ENCODE measurements at regions not wholly inside any gene's neighbourhood (a gene's known extent, or its start where the extent isn't known, plus 50 kb on each side); places are given as distances from the start of the nearest gene placed in this dataset.

DNA sequence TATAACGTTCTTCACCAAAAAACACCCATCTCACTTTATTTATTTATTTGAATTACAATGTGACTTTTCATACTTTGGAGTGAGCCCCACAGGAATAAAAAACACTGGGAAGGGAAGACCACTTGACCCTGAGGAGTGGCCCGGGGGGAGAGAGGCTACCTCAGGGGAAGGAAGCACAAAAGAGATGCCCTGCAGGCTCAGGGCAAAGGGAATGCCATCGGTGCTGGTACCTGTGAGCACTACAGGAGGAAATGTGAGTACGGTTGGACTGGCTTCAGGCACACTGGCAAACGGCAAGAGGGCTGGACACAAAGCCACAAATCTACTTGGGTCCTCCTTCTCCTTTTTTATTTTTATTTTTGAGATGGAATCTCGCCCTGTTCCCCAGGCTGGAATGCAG, 363.9 kb upstream of the KLF4 start:
- Histone ChIP-seq H3K9ac (ENCODE audit: low read length) (no peak overlapping the region), H3K36me3 (ENCODE audit: control insufficient read depth, insufficient read depth, low read length, severe bottlenecking) (no peaks in the 10 kb centered on the region), H3K27me3 (replicated peaks; ENCODE audit: control insufficient read depth, insufficient read depth, low read length) (no peaks in the 10 kb centered on the region), H3K4me1 (ENCODE audit: control insufficient read depth, insufficient read depth, low read length) (peaks cover 8% of the 10 kb centered on the region), H3K9me3 (ENCODE audit: control insufficient read depth, low read length) (peaks cover 8% of the 10 kb centered on the region), H3K4me3 (ENCODE audit: low read length) (no peak overlapping the region)
- no peak for DNase-seq (ENCODE audit: low read depth)

DNA sequence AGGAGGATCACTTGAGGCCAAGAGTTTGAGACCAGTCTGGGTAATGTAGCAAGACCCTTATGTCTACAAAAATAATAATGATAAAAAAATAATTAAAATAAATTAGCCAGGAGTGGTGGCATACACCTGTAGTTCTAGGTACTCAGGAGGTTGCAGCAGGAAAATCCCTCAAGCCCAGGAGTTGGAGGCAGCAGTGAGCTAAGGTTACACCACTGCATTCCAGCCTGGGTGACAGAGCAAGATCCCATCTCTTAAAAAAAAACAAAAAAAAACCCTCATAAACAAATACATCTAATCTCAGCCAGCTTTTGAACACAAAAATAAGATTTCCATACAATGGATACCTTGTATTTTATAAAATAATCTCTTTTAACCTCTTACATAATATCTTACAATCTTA, 363.3 kb upstream of the KLF4 start:
- no peak for DNase-seq (ENCODE audit: low read depth)
- peaks cover 8% of the 10 kb centered on the region for H3K9me3 ChIP-seq (ENCODE audit: control insufficient read depth, low read length)
- H3K36me3 ChIP-seq (ENCODE audit: control insufficient read depth, insufficient read depth, low read length, severe bottlenecking): no peaks in the 10 kb centered on the region
- peaks cover 13% of the 10 kb centered on the region for H3K4me1 ChIP-seq (ENCODE audit: control insufficient read depth, insufficient read depth, low read length)
- H3K9ac ChIP-seq (ENCODE audit: low read length): no peak overlapping the region
- H3K27me3 ChIP-seq (replicated peaks; ENCODE audit: control insufficient read depth, insufficient read depth, low read length): no peaks in the 10 kb centered on the region
- no peak overlapping the region for H3K4me3 ChIP-seq (ENCODE audit: low read length)

DNA sequence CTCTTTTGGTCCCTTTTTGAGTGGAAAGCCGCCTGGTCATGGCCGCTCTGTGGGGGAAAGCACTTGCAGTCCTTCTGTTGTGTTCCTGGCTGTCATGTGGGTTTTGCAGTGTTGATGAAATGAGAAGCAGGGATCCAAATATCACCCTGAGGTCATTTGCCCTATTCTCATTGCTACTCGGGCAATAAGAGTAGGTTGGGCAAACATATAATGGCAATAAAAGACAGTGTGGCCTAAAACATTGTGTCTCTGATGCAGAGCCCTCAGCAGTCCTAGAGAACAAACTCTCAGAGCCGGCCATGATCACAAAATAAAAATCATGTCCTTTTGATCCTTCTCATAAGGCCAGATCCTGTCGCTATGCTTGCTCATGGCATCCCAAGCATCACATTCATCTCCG, 361.1 kb upstream of the KLF4 start:
- H3K9ac ChIP-seq (ENCODE audit: low read length): no peak overlapping the region
- H3K9me3 ChIP-seq (ENCODE audit: control insufficient read depth, low read length): peaks cover 7% of the 10 kb centered on the region
- peaks cover 20% of the 10 kb centered on the region for H3K4me1 ChIP-seq (ENCODE audit: control insufficient read depth, insufficient read depth, low read length)
- no peak for DNase-seq (ENCODE audit: low read depth)
- no peaks in the 10 kb centered on the region for H3K36me3 ChIP-seq (ENCODE audit: control insufficient read depth, insufficient read depth, low read length, severe bottlenecking)
- no peak overlapping the region for H3K4me3 ChIP-seq (ENCODE audit: low read length)
- no peaks in the 10 kb centered on the region for H3K27me3 ChIP-seq (replicated peaks; ENCODE audit: control insufficient read depth, insufficient read depth, low read length)

DNA sequence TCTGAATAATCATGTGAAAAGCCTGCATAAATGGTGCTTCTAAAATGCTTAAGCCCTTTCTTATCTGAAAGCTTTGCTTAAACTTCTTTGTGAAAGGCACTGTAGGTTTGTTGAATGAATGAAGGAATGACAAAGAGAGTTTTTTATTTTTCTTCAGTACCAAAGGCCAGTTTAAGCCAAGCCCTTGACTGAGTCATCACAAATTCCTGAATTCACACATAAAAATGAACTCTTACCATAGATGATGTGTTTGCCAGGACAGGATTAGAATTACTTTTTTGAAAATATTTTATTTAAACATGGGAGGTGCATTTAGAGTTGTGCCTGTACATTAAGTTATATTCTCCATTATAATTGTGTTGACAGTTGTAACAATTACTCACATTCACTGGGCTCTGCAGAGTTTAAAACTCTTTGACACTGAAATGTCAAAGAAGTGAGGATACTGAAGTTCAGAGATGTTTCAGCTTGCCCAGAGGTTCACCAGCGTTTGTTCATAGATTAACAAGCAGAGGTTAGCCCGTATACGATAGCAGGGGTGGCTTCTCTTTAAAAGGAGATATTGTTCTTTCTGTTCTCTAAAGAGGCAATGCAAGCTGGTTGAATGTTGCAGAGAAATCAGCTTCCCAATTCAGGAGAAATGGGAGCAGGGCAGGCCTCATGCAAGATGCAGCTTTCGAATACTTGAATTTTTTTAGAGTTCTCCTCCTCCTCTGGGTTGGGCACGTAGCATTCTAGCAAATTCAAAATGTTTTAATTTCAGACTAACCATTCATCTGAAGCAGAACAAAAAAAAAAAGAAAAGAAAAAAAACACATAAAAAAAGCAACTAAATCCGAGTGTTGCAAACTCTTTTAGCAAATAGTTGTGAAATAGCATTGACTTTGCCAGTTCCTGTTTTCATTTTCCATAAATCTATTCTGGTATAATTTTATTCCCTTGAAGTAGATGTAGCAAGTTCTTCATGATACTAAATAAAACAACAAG, 358.7 kb upstream of the KLF4 start:
- peak overlapping the region; percentile 72 for H3K4me3 ChIP-seq (ENCODE audit: low read length)
- H3K4me1 ChIP-seq (ENCODE audit: control insufficient read depth, insufficient read depth, low read length): peaks cover 20% of the 10 kb centered on the region
- no peaks in the 10 kb centered on the region for H3K9me3 ChIP-seq (ENCODE audit: control insufficient read depth, low read length)
- DNase-seq (ENCODE audit: low read depth): peak; percentile 79
- H3K36me3 ChIP-seq (ENCODE audit: control insufficient read depth, insufficient read depth, low read length, severe bottlenecking): no peaks in the 10 kb centered on the region
- H3K27me3 ChIP-seq (replicated peaks; ENCODE audit: control insufficient read depth, insufficient read depth, low read length): no peaks in the 10 kb centered on the region
- peak overlapping the region; percentile 83 for H3K9ac ChIP-seq (ENCODE audit: low read length)

DNA sequence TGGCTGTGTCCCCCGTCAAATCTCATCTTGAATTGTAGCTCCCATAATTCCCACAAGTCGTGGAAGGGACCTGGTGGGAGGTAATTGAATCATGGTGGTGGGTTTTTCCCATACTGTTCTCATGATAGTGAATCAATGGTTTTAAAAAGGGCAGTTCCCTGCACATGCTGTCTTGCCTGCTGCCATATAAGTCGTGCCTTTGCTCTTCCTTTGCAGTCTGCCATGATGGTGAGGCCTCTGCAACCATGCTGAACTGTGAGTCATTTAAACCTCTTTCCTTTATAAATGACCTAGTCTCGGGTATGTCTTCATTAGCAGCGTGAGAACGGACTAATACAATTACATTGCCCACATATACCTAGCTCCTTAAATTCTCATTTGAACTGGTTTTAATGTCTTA, 353.0 kb upstream of the KLF4 start:
- Histone ChIP-seq H3K4me1 (ENCODE audit: control insufficient read depth, insufficient read depth, low read length) (peaks cover 23% of the 10 kb centered on the region), H3K4me3 (ENCODE audit: low read length) (no peak overlapping the region), H3K9ac (ENCODE audit: low read length) (no peak overlapping the region), H3K9me3 (ENCODE audit: control insufficient read depth, low read length) (no peaks in the 10 kb centered on the region), H3K27me3 (replicated peaks; ENCODE audit: control insufficient read depth, insufficient read depth, low read length) (no peaks in the 10 kb centered on the region), H3K36me3 (ENCODE audit: control insufficient read depth, insufficient read depth, low read length, severe bottlenecking) (no peaks in the 10 kb centered on the region)
- DNase-seq (ENCODE audit: low read depth): no peak

DNA sequence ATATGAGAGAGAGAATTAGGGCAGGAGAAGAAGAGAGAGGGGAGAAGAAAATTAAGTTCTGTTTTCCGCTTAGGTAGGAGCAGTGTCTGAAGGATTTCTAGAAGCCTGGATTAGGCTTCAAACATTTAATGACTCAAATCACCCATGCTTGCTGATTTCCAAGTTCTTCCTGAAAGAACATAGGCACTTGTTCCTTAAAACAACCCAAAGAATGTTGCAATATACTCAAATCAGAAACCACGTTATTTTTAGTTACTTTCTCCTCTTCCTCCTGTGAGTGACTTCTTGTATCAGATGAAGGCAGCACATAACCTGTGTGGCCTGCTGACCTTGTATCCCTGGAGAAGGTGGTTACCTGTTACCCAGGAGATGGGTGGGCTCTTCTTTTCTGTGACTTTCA, 351.5 kb upstream of the KLF4 start:
- Histone ChIP-seq H3K36me3 (ENCODE audit: control insufficient read depth, insufficient read depth, low read length, severe bottlenecking) (no peaks in the 10 kb centered on the region), H3K27me3 (replicated peaks; ENCODE audit: control insufficient read depth, insufficient read depth, low read length) (no peaks in the 10 kb centered on the region)

DNA sequence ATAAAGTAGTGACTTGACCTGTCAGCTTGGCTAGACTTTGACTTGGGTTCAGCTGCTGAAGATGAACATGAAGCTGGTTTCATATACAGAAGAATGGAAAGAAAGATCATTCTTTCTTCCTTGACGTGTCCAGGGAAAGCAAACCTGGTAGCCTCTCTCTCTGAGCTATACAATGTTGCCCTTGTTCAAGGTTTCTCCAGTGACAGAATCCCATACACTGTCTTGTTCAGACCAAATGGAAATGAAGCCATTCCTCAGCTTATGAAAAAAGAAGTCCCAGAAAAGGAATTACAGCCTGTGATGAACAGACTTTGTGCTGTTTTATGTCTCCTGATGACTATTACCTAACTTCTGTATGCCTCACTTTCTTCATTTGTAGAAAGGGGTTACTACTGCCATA, 349.8 kb upstream of the KLF4 start:
- H3K4me1 ChIP-seq (ENCODE audit: control insufficient read depth, insufficient read depth, low read length): peaks cover 20% of the 10 kb centered on the region
- DNase-seq (ENCODE audit: low read depth): no peak
- H3K27me3 ChIP-seq (replicated peaks; ENCODE audit: control insufficient read depth, insufficient read depth, low read length): no peaks in the 10 kb centered on the region
- no peak overlapping the region for H3K9ac ChIP-seq (ENCODE audit: low read length)
- H3K36me3 ChIP-seq (ENCODE audit: control insufficient read depth, insufficient read depth, low read length, severe bottlenecking): no peaks in the 10 kb centered on the region
- no peak overlapping the region for H3K4me3 ChIP-seq (ENCODE audit: low read length)
- no peaks in the 10 kb centered on the region for H3K9me3 ChIP-seq (ENCODE audit: control insufficient read depth, low read length)

More for the DNA sequence above, 351.5 kb upstream of the KLF4 start:
- no peak overlapping the region for H3K9ac ChIP-seq (ENCODE audit: low read length)
- peaks cover 20% of the 10 kb centered on the region for H3K4me1 ChIP-seq (ENCODE audit: control insufficient read depth, insufficient read depth, low read length)
- no peaks in the 10 kb centered on the region for H3K9me3 ChIP-seq (ENCODE audit: control insufficient read depth, low read length)
- DNase-seq (ENCODE audit: low read depth): peak; percentile 34
- H3K4me3 ChIP-seq (ENCODE audit: low read length): no peak overlapping the region

DNA sequence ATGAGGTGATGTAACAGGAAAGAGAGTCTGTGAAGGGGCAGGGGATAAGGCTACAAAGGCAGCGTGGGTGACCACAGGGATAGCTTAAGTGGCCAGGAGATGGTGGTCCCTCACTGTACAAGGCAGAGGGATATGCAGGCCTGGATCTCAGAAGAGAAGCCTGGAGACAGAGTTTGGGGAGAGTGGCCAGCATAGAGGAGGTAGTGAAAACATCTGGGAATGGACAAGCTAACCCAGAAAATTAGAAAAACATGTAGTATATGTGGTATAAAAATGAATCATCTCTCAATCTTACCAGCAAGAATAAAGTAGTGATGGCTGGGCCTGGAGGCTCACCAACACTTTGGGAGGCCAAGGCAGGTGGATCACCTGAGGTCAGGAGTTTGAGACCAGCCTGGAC, 349.2 kb upstream of the KLF4 start:
- no peaks in the 10 kb centered on the region for H3K9me3 ChIP-seq (ENCODE audit: control insufficient read depth, low read length)
- H3K4me1 ChIP-seq (ENCODE audit: control insufficient read depth, insufficient read depth, low read length): peaks cover 22% of the 10 kb centered on the region
- no peaks in the 10 kb centered on the region for H3K27me3 ChIP-seq (replicated peaks; ENCODE audit: control insufficient read depth, insufficient read depth, low read length)
- H3K9ac ChIP-seq (ENCODE audit: low read length): no peak overlapping the region
- no peaks in the 10 kb centered on the region for H3K36me3 ChIP-seq (ENCODE audit: control insufficient read depth, insufficient read depth, low read length, severe bottlenecking)
- peak; percentile 33 for DNase-seq (ENCODE audit: low read depth)
- H3K4me3 ChIP-seq (ENCODE audit: low read length): no peak overlapping the region

DNA sequence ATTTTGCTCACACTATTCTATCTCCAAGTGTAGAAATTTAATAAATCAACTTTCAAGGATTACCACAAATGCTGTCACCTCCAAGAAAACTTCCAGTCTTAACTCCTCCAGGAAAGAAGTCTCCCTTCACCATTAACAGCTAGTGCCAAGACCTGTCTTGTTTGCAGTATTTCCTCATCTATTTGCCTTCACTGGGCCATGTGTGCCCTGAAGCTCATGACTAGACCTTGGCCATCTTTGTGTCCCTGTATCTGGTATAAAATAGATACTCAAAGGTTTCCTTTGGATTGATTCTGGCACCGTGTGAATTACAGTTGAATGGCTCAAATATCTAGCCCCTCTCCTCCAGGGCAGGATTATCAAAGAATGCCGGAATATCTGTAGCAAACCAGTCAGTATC, 346.7 kb upstream of the KLF4 start:
- Histone ChIP-seq H3K9me3 (ENCODE audit: control insufficient read depth, low read length) (no peaks in the 10 kb centered on the region), H3K9ac (ENCODE audit: low read length) (no peak overlapping the region), H3K4me1 (ENCODE audit: control insufficient read depth, insufficient read depth, low read length) (peaks cover 33% of the 10 kb centered on the region), H3K4me3 (ENCODE audit: low read length) (no peak overlapping the region), H3K36me3 (ENCODE audit: control insufficient read depth, insufficient read depth, low read length, severe bottlenecking) (no peaks in the 10 kb centered on the region), H3K27me3 (replicated peaks; ENCODE audit: control insufficient read depth, insufficient read depth, low read length) (no peaks in the 10 kb centered on the region)
- no peak for DNase-seq (ENCODE audit: low read depth)

DNA sequence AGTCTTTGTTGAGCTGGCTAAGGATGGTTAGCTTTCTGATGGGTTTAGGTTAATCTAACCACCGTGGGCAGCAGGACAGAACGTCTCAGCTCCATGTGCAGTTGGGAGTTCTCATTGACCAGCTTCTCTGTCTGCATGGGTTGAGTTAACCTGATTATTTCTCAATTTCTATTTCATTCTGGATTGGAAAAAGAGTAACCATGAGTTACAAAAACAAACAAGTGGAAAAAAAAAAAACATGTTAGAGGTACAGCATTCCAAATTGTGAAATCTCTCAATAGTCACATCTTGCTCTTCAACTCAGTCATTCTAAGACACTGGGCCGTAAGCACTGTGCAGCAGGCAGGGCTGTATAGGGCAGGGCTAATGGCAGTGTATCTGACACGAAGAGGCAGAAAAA, 343.7 kb upstream of the KLF4 start:
- Histone ChIP-seq H3K27me3 (replicated peaks; ENCODE audit: control insufficient read depth, insufficient read depth, low read length) (no peaks in the 10 kb centered on the region), H3K9ac (ENCODE audit: low read length) (no peak overlapping the region), H3K4me1 (ENCODE audit: control insufficient read depth, insufficient read depth, low read length) (peaks cover 14% of the 10 kb centered on the region), H3K36me3 (ENCODE audit: control insufficient read depth, insufficient read depth, low read length, severe bottlenecking) (no peaks in the 10 kb centered on the region), H3K4me3 (ENCODE audit: low read length) (no peak overlapping the region), H3K9me3 (ENCODE audit: control insufficient read depth, low read length) (no peaks in the 10 kb centered on the region)
- peak; percentile 84 for DNase-seq (ENCODE audit: low read depth)

DNA sequence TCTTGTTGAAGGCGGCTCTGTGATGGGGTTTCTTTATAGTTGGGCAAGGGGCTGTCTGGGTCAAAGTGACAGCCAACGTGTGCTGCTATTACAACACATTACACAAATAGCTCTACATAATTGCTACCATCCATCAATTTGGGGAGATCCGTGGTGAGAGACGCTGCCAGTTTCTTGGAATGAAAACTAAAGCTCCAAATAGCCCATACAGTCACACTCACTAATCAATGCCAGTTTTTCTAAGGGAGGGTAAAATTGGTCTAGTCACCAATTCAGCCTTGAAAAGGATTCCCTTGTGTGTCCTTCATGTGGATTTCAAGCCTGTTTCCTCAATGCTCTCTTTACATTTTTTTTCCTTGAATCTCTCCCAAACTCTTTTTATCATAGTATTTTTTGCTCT, 343.3 kb upstream of the KLF4 start:
- no peaks in the 10 kb centered on the region for H3K27me3 ChIP-seq (replicated peaks; ENCODE audit: control insufficient read depth, insufficient read depth, low read length)
- no peak for DNase-seq (ENCODE audit: low read depth)
- H3K36me3 ChIP-seq (ENCODE audit: control insufficient read depth, insufficient read depth, low read length, severe bottlenecking): no peaks in the 10 kb centered on the region
- no peak overlapping the region for H3K9ac ChIP-seq (ENCODE audit: low read length)
- no peak overlapping the region for H3K4me3 ChIP-seq (ENCODE audit: low read length)
- H3K9me3 ChIP-seq (ENCODE audit: control insufficient read depth, low read length): no peaks in the 10 kb centered on the region
- peaks cover 14% of the 10 kb centered on the region for H3K4me1 ChIP-seq (ENCODE audit: control insufficient read depth, insufficient read depth, low read length)
